ENCODE measurements at regions not wholly inside any gene's neighbourhood (a gene's known extent, or its start where the extent isn't known, plus 50 kb on each side); places are given as distances from the start of the nearest gene placed in this dataset.

- no peak for TF ChIP-seq CTCF (IDR thresholded peaks at IDR 0.05; ENCODE audit: low read depth, low read length, missing control alignments)
- no peak overlapping the region for H3K4me3 ChIP-seq (ENCODE audit: low read depth, low read length)
- DNase-seq (ENCODE audit: low read depth), result no peak
These were observed 211.9 kb upstream of the HS3ST3A1 start for GRCh38 chr17:13813347-13814240.

GRCh38 chr17:13822700-13823099, 221.0 kb upstream of the HS3ST3A1 start:
- DNase-seq (ENCODE audit: low read depth), result no peak
- no peak overlapping the region for H3K4me3 ChIP-seq (ENCODE audit: low read depth, low read length)
- TF ChIP-seq CTCF (IDR thresholded peaks at IDR 0.05; ENCODE audit: low read depth, low read length, missing control alignments), result no peak

- H3K4me3 ChIP-seq (ENCODE audit: low read depth, low read length), result no peak overlapping the region
- DNase-seq (ENCODE audit: low read depth), result no peak
- TF ChIP-seq CTCF (IDR thresholded peaks at IDR 0.05; ENCODE audit: low read depth, low read length, missing control alignments), result no peak
These were observed 223.9 kb upstream of the HS3ST3A1 start for GRCh38 chr17:13825526-13826040.

- DNase-seq (ENCODE audit: low read depth), result no peak
- no peak for TF ChIP-seq CTCF (IDR thresholded peaks at IDR 0.05; ENCODE audit: low read depth, low read length, missing control alignments)
- no peak overlapping the region for H3K4me3 ChIP-seq (ENCODE audit: low read depth, low read length)
These were observed 225.4 kb upstream of the HS3ST3A1 start for GRCh38 chr17:13827118-13827517.

GRCh38 chr17:13833921-13834320, 232.2 kb upstream of the HS3ST3A1 start:
- no peak overlapping the region for H3K4me3 ChIP-seq (ENCODE audit: low read depth, low read length)
- no peak for DNase-seq (ENCODE audit: low read depth)
- no peak for TF ChIP-seq CTCF (IDR thresholded peaks at IDR 0.05; ENCODE audit: low read depth, low read length, missing control alignments)

GRCh38 chr17:13835151-13835550, 233.4 kb upstream of the HS3ST3A1 start:
- no peak for DNase-seq (ENCODE audit: low read depth)

More at GRCh38 chr17:13835151-13835550, 233.4 kb upstream of the HS3ST3A1 start:
- no peak for TF ChIP-seq CTCF (IDR thresholded peaks at IDR 0.05; ENCODE audit: low read depth, low read length, missing control alignments)
- no peak overlapping the region for H3K4me3 ChIP-seq (ENCODE audit: low read depth, low read length)
